GM23248 (cell line): ENCODE measurements at regions not wholly inside any gene's neighbourhood (a gene's known extent, or its start where the extent isn't known, plus 50 kb on each side); places are given as distances from the start of the nearest gene placed in this dataset.
"Not testable (repeated sequence)": the region's sequence is repeated elsewhere in the genome, so short reads cannot be mapped to it uniquely, and the experiment has no call there.

Source experiments
- DNase-seq: peaks from one replicate; pipeline ENCODE4 v3.0.0-alpha.2; 2015
- H2AFZ ChIP-seq: fragments of 200-600 bp; sonication (generic); 2 replicates; pipeline ENCODE4 v1.6.1; 2016; ENCODE audit warnings: antibody characterized with exemption
- H3F3A ChIP-seq: fragments of 200-600 bp; sonication (generic); 2 replicates; pipeline ENCODE4 v1.6.1; 2016; ENCODE audit warnings: mild to moderate bottlenecking, antibody characterized with exemption, mixed run types; ENCODE audit not compliant: insufficient read depth
- H3K27ac ChIP-seq: fragments of 200-600 bp; sonication (generic); 2 replicates; pipeline ENCODE4 v1.5.1; 2016; ENCODE audit warnings: mild to moderate bottlenecking
- H3K27me3 ChIP-seq: fragments of 200-600 bp; sonication (generic); replicated peaks from 2 replicates; pipeline ENCODE4 v1.6.1; 2016; ENCODE audit warnings: mild to moderate bottlenecking; ENCODE audit not compliant: insufficient read depth
- H3K36me3 ChIP-seq: fragments of 200-600 bp; sonication (generic); 2 replicates; pipeline ENCODE4 v1.6.1; 2016; ENCODE audit warnings: low read depth, mild to moderate bottlenecking
- H3K4me1 ChIP-seq: fragments of 200-600 bp; sonication (generic); 2 replicates; pipeline ENCODE4 v1.6.1; 2016; ENCODE audit warnings: mild to moderate bottlenecking; ENCODE audit not compliant: insufficient read depth
- H3K4me2 ChIP-seq: fragments of 200-600 bp; sonication (generic); one replicate; pipeline ENCODE4 v1.6.1; 2016; ENCODE audit warnings: mild to moderate bottlenecking; ENCODE audit not compliant: unreplicated experiment
- H3K4me3 ChIP-seq: fragments of 200-600 bp; sonication (generic); 2 replicates; pipeline ENCODE4 v1.5.1; 2016; ENCODE audit warnings: mild to moderate bottlenecking
- H3K79me2 ChIP-seq: fragments of 200-600 bp; sonication (generic); 2 replicates; pipeline ENCODE4 v1.6.1; 2016; ENCODE audit warnings: mild to moderate bottlenecking; ENCODE audit not compliant: insufficient read depth
- H3K9ac ChIP-seq: fragments of 200-600 bp; sonication (generic); 2 replicates; pipeline ENCODE4 v1.6.1; 2016; ENCODE audit warnings: mild to moderate bottlenecking
- H3K9me2 ChIP-seq: fragments of 200-600 bp; sonication (generic); 2 replicates; pipeline ENCODE4 v1.6.1; 2016; ENCODE audit warnings: mixed run types, mild to moderate bottlenecking, moderate library complexity; ENCODE audit not compliant: insufficient read depth
- H3K9me3 ChIP-seq: fragments of 200-600 bp; sonication (generic); one replicate; pipeline ENCODE4 v1.6.1; 2017; ENCODE audit warnings: low read depth
- H4K20me1 ChIP-seq: fragments of 200-600 bp; sonication (generic); 2 replicates; pipeline ENCODE4 v1.6.0; 2016; ENCODE audit not compliant: insufficient read depth
- EZH2phosphoT487 ChIP-seq: fragments of 200-600 bp; sonication (generic); IDR thresholded peaks from 2 replicates; pipeline ENCODE4 v1.6.1; 2018; ENCODE audit warnings: antibody characterized with exemption, moderate library complexity, mild to moderate bottlenecking, low read depth; ENCODE audit not compliant: insufficient read depth
- WGBS, 2 experiments: methylation state at CpG; one replicate each; pipeline ENCODE4 v1.1.6; 2015 to 2017; ENCODE audit warnings: low lambda C conversion rate in 2 of 2, low coverage in 1 of 2; ENCODE audit errors: missing lambda C conversion rate in 2 of 2; 5-methylcytosine and 5-hydroxymethylcytosine counted together
- in situ Hi-C: fragments of 300-500 bp; cut with MboI; formaldehyde crosslinking; loops from 2 replicates; pipeline ENCODE4 v1.15.0; 2020

- in situ Hi-C loops, H3K27ac ChIP-seq, H3F3A ChIP-seq, H3K79me2 ChIP-seq, H3K4me1 ChIP-seq, H3K36me3 ChIP-seq, H2AFZ ChIP-seq, H3K9ac ChIP-seq, H3K27me3 ChIP-seq, H3K9me3 ChIP-seq, H3K9me2 ChIP-seq, H3K4me2 ChIP-seq, H4K20me1 ChIP-seq, DNase-seq, H3K4me3 ChIP-seq: not testable (repeated sequence)
- WGBS, 2 experiments: 10 to 22% methylated on average over 2 of the region's 2 CpGs
Observed at GRCh38 chr9:65454034-65454433, 169.0 kb upstream of the FOXD4L5 start.

DNA sequence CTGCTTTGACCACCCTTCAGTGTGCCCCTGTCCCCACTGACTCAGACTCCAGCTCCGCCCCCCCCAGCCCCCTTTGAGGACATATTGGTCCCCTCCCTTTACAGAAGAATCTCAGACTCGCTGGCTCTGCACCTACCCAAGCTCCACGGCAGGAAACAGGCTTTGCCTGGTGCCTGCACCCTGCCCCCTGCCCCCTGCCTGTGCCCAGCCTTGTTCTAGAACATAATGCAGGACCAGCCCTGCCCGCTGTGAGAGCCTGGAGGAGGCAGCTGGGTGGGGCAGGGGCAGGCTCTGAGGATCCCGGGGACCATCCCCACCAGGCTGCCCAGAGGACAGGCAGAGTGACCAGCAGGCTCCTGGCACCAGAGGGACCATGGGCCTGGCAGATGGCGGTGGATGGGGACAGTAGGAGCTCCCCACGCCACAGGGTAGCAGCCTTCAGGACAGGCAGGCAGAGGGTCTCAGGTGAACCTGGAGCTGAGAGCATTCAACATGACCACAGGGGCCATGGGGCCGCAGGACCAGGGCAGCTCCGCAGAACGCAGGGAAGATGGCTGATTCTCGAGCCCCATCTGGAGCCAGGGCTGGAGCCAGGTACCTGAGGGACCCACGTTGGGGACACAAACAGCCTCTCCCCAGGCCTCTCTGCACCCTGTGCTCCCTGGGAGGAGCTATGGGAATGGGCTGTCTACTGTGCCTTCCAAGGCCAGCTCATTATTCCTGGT, 165.0 kb upstream of the FOXD4L5 start:
- in situ Hi-C loops, H3K36me3 ChIP-seq, H3K27me3 ChIP-seq, H3K4me1 ChIP-seq, H3K79me2 ChIP-seq, H3K9me2 ChIP-seq, H3F3A ChIP-seq, H3K27ac ChIP-seq, H3K4me2 ChIP-seq, H4K20me1 ChIP-seq, H2AFZ ChIP-seq, H3K9ac ChIP-seq, H3K9me3 ChIP-seq, H3K4me3 ChIP-seq, DNase-seq: not testable (repeated sequence)
- 33 to 42% methylated on average over 10 to 12 of the region's 12 CpGs for WGBS, 2 experiments

DNA sequence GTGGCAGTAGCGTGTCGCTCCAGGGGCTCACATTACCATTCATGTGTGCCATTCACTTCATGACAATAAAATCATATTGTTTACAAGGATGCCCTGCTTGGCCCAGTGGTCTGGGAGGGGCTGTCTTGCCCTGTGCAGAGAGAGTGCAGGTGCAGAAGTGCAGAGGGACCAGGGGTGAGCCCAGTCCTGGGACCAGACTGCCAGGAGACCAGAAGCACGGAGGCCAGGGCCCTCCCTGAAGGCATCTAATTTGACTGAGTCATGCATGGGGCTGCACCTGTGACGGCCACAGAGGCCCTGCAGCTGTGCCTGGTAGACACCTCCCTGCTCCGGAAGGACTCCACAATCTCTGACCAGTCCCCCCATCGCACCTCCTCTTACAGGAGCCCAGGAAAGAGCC, 164.4 kb upstream of the FOXD4L5 start:
- Histone ChIP-seq H2AFZ (no peak overlapping the region), H3K4me1 (no peaks in the 10 kb centered on the region), H3F3A (no peaks in the 10 kb centered on the region), H3K79me2 (no peaks in the 10 kb centered on the region), H3K36me3 (no peaks in the 10 kb centered on the region), H3K4me3 (no peak overlapping the region), H3K4me2 (no peak overlapping the region), H3K9me3 (no peaks in the 10 kb centered on the region), H3K27ac (no peak overlapping the region), H4K20me1 (no peaks in the 10 kb centered on the region), H3K9ac (no peak overlapping the region), H3K27me3 (no peaks in the 10 kb centered on the region), H3K9me2 (no peaks in the 10 kb centered on the region)
- no peak for TF ChIP-seq EZH2phosphoT487
- no peak for DNase-seq
- 29 to 31% methylated on average over 6 of the region's 6 CpGs for WGBS, 2 experiments
- in situ Hi-C loops: no loop called here

DNA sequence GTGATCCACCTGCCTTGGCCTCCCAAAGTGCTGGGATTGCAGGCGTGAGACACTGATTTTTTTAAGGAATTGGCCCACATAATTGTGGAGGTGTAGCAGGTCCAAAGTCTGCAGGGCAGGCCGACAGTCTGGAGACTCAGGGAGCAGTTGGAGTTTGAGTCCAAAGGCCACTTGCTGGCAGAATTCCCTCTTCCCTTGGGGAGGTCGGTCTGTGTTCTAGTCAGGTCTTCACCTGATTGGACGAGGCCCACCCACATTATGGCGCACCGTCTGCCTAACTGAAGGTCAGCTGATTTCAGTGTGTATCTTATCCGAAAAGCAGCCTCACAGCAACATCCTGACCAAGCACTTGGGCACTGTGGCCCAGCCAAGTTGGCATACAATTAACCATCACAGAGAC, 162.1 kb upstream of the FOXD4L5 start:
- DNase-seq, H4K20me1 ChIP-seq, H3K4me2 ChIP-seq, H3K9me2 ChIP-seq, H3K9me3 ChIP-seq, in situ Hi-C loops, H3K27me3 ChIP-seq, H3K4me3 ChIP-seq, H3K4me1 ChIP-seq, H2AFZ ChIP-seq, H3K27ac ChIP-seq, H3F3A ChIP-seq, H3K9ac ChIP-seq, H3K36me3 ChIP-seq, H3K79me2 ChIP-seq: not testable (repeated sequence)
- WGBS, 2 experiments: 33 to 43% methylated on average over 7 of the region's 7 CpGs

- DNase-seq, H3K9ac ChIP-seq, H3K79me2 ChIP-seq, in situ Hi-C loops, H2AFZ ChIP-seq, H3K27me3 ChIP-seq, H3K9me2 ChIP-seq, H3K4me1 ChIP-seq, H3K4me3 ChIP-seq, H3K27ac ChIP-seq, H3F3A ChIP-seq, H4K20me1 ChIP-seq, H3K4me2 ChIP-seq, H3K36me3 ChIP-seq, H3K9me3 ChIP-seq: not testable (repeated sequence)
- 63 to 65% methylated on average over 7 of the region's 7 CpGs for WGBS, 2 experiments
Observed at GRCh38 chr9:65445991-65446390, 161.0 kb upstream of the FOXD4L5 start.
